Left kidney (tissue), 1 donor: ENCODE measurements at regions not wholly inside any gene's neighbourhood (a gene's known extent, or its start where the extent isn't known, plus 50 kb on each side); places are given as distances from the start of the nearest gene placed in this dataset.
"Not testable (repeated sequence)": the region's sequence is repeated elsewhere in the genome, so short reads cannot be mapped to it uniquely, and the experiment has no call there.

Experiments
- DNase-seq: peaks from one replicate; pipeline ENCODE4 v3.0.0-alpha.2; 2013

DNA sequence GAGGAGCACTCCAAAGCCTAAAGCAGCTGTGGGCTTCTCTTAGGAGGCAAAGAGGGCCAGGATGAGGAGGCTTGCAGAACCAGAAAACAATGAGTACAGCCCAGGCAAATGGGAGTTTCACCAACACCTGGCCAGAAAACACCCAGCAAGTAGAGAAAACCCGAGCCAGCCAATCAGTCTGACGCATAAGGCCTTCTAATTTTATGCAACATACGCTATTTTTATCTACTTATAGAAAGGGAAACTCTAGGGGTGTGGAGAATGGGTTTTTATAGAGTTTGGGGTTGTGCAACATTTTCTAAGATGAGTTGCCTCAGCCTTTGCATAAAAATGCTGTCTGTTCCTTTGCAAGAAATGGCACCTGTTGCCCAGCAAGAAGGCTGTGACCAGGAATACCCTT, 529.0 kb upstream of the CDH5 start:
- DNase-seq = no peak

DNA sequence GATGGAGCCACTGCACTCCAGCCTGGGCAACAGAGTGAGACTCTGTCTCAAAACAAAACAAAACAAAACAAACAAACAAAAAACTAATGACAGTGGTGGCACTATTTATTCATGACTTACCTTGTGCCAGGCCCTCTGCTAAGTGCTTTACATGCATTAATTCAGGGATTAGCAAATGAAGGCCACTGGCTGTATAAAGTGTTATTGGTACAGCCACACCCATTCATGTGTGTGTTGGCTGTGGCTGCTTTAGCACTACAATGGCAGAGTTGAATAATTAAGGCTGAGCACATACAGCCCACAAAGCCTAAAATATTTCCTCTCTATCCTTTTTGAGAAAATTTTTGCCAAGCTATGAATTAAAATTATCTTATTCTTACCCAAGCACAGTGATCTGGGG, 531.8 kb upstream of the CDH5 start:
- DNase-seq = no peak

DNA sequence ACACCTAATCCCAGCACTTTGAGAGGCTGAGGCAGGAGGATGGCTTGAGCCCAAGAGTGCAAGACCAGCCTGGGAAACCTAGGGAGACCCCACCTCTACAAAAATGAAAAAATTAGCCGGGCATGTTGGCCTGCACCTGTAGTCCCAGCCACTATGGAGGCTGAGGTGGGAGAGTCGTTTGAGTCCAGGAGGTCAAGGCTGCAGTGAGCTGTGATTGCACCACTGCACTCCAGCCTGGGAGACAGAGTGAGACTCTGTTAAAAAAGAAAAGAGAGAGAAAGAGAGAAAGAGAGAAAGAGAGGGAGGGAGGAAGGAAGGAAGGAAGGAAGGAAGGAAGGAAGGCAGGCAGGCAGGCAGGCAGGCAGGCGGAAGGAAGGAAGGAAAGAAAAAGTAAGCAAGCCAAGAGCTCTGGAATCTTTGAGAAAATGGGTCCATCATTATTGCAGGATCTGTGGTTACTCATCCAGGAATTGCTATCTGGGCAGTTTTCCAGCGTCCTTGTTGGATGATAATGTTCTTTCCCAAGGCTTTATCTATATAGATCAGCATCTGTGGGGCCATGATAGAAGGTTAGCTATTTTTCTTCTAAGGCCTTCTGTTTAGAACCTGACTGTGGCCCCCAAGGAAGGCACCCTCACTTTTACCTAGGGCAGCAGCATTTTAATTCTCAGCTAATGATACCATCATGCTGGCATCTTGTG, 533.2 kb upstream of the CDH5 start:
- DNase-seq = no peak

DNA sequence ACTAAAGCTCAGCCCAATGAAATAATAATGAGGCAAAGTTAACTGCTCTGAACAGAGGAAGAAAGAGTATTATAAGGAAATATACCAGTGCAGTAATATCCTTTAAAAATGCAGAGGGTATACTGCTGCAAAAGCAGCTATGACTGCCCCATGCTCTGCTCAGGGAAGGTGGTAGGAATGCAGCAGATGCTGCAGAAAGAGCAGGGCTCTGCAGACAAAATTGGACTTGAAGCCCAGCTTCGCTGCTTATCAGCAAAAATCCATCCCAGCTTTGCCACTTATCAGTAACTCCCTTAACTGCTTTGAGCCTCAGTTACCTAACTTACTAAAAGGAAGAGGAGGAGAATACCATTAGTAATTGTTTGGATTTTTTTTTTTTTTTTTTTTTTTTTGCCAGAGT, 533.8 kb upstream of the CDH5 start:
- DNase-seq = no peak

DNA sequence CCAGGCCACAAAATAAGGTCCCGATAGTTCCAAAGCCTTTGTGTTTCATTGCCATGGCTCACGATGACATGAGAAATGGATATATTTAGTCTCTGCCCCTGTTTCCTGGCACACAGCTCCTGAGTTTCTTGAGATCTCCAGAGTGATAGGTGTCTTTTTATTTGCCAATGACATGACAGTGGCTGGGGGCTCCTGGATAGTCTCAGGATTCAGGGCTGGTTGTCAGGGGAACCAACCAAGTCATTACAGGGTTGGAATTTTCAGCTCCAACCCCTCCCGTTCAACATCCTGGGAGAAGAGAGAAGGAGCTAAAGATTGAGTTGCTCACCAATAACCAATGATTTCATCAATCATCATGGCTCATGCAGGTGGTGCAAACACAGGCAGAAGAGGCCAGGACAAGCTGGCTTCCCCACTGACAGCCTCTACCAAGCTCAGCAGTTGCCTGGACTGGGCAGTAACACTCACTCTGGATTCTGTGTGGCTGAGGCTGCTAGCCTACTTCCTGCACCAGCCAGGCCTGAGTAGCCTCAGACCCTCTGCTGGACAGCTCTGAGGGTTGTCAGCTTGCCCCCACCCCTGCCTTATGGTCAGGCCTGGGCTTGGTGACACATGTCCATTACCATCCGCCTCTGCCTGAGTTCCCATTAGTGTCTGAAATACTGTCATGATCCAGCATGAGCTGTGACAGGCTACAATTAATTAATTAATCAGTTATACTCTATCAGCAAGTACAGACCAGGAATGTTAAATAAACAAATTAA, 534.4 kb upstream of the CDH5 start:
- DNase-seq = no peak

DNA sequence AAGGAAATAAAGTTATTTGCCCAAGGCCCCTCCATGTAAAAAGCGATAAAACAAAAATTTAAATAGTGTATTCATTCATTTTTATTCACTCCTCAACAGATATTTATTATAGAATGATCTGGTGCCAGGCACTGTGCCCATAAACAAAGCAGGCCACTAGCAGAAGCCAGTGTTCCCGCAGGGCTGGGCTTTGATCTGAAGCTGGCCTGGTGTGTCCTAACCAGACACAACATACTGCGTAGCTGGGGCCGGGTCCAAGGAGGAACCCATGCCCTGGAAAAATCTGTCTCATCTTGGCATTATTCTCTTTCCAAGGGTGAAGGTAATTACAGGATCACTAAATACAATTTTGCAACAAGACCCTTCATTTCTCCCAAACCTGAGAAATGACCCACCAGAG, 537.4 kb upstream of the CDH5 start:
- no peak for DNase-seq

DNA sequence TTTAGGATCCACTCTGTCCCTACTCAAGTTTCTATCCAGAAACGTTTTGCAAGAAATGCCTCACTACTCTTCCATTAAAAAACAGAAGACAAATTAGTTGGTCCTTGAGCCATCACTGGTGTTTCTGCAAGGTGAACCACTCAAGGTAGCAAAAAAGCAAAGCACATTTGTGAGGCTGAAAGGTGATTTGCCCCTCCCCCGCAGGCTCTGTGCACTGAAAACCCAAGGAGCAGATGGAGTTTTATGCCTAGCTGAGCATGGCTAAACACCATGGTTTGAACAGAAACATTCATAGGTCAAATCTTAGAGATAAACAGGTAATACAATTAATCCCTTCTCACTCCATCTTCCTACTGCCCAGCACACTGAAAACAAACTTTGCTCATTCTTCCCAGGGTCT, 538.2 kb upstream of the CDH5 start:
- DNase-seq = peak; percentile 21

DNA sequence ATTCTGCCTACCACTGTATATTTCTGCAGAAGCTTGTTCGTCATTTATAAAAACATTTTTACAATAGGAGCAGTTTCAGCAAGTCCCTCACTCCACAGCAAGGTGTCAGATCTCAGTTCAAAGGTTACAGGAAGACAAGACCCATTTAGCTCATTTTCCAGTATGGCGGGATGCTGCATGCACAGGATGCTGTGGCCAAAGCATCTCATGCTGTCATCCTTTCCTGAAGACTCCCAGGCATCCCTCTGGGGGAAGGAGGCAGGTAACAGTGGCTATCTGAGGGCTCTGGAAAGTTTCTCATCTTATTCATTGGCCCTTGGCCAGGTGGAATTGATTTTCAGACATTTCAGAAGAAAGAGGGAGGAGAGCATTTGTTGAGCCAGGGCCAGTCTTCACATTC, 539.3 kb upstream of the CDH5 start:
- DNase-seq = no peak

DNA sequence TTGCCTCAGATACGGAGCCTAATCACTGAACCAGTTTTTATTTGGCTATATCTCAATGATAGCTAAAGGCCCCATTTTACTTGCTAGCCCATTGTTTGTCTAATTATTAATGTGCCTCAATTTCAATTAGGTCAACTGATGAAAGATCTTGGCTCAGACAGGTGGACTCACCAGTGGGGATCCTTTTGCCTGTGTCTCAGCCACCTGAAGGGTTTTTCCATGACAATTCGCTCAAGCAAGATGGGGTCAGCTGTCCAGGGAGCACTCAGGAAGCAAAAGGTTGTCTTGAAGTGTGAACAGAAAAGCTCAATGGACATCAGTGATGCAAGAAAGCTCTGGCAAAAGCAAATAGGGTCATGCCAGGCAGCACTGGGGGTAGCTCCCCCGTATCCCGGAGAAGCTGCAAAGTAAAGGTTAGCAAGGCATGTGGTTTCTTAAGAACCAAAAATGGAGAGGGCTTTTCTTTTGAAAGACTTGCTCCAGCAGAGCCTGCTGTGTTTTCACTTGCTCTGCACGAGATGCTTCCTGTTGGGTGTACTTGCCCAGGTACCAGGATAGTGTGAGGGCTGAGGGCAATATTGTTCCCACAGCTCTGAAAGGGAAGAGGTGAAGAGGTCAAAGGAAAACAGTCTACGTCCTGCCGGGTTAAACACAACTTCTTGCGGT, 541.2 kb upstream of the CDH5 start:
- no peak for DNase-seq

DNA sequence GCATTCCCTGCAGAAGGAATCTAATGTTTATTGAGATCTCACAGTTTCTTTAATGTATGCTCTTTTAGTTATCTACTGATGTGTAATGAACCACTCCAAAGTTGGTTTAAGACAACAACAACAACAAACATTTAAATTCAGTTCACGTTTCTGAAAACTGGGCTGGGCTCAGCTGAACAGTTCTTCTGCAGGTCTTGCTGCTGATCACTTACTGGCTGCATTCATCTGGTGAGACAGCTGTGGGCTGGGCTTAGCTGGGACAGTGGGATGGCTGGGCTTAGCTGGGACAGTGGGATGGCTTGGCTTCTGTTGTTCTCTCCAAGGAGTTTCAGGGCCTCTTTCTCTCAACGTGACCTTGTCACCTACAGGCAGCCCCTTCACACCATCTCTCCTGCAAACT, 544.3 kb upstream of the CDH5 start:
- DNase-seq = no peak

DNA sequence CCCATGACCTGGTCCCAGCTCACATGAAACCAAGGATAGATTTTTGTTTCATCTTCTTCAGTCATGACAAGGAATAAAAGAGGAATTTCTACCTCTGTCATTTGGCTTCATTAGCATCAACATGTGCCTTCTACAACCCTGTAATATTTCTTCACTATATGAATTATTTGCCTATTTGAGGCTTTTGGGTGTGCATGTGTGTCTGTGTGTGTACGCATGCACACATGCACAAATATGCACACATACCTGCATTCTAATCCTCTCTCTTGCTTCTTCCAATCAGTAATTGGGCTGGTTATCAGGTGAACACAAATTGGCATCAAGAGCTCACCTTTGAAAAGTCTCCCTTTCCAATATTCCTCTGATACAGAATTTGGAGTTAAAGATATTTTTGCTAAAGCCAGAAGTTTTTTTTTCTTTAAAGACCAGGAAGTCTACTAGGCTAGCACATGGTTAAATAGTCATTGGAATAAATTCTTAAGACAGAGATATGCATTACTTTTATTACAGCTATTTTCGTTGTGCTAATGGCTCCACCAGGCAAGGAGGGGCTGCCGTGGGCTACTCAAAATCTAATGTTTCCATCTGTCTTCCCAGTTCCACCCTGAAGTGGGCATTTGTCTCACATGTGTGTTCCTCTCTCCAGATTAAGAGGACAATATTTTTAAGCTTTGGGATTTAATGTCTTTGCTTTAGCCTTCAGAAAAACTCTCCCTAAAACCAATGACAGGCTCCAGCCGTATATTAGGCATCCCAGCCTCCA, 547.2 kb upstream of the CDH5 start:
- DNase-seq = no peak

DNA sequence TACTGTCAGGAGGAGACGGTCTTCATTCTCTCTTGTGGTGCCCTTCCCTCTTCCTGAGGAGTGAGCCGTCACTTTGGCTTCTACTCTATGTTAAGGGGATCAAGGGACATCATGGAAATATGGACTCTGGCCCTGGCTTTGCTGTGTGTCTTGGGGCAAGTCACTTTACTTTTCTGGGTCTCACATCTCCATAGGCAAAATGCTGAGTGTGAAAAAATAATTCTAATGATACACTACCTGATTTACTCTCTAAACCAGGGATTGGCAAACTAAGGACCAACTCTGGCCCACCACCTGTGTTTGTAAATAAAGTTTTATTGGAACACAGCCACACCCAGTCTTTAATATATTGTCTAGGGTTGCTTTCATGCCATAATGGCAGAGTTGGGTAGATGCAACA, 548.7 kb upstream of the CDH5 start:
- no peak for DNase-seq

DNA sequence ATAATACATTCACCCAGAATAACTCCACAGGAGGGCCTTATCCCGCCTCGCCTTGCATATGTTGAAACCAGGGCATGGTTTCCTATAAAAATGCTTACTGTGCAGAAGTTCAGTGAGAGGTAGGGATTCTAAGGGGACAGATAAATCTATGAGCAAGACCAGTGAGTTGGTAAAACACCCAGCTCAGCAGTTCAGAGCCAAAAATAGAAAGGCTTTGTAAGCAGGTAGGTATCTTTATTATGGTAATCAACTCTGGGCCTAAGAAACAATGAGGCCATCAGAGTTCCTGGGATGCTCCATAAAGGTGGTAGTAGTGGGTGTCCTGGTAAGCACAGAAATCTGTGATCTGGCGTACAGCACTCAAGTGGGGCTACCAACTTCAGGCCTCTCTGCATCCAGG, 549.4 kb upstream of the CDH5 start:
- DNase-seq = no peak

DNA sequence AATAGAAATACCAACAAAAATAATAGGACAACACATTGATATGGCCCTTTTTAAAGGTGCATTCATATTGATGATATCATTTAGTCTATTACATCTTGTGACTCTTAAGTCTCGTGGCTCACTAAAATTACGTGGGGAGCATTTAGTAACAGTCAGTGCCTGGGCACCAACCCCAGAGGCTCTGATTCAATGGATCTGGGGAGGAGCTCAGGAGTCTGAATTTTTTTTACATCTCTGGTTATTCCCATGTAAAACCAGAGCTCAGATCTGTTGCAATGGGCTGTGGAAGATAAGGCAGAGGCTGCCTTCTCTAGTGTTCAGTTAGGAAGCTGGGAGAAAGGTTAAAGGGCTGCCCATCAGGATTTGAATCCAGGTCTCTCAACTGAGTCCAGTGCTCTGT, 549.9 kb upstream of the CDH5 start:
- DNase-seq = no peak

DNA sequence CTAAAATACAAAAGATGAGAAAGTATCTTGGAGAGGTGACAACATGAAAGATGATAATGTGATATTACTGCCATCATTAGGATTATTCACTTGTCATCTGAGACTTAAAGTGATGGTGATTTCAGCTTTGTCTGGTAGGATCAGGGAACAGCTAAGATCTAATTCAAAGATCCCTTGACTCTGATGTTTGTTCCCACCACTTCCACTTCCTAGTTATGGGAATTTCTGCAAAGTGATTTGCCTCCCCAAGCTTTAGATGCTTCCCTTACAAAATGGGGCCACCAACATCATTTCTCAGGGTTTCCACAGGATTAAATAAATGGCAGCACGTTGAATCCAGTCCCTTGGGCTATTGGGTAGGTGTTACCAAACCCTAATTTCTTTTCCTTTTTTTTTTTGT, 550.8 kb upstream of the CDH5 start:
- DNase-seq = no peak

DNA sequence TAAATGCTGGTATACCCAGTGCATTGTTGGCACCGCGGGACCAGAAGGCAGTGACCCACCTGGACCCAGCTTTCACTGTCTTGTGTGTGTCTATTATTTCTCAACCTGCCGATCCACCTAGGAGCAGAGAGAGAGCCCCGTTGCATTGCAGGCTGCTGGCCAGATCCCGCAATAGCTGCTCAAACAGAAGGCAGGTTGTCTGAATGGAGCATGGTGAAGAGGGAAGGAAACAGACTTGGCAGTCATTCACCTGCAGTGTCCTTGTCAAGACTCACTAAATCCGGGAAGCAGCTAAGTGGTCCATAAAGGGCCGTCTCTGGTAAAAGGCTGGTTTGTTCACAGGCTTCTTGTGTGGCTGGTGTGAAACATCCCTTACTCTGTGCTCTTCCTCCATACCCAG, 552.6 kb upstream of the CDH5 start:
- DNase-seq = not testable (repeated sequence)

DNA sequence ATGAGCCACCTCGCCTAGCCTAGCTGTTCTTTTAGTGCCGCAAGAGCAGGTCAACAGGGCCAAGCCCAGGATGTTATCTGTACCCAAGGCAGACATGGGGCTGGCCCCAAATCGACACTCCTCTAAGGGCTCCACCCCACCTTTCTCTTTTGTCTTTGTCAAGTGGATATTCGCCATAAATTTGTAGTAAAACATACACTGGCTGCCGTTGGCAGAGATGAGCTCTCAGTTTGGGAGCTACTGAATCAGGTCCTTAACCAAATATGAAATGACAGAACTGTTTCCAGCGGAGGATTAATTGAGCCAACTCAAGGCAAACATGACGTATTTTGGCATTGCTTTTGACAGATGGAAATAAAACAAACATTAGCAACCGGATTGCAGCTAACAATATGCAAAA, 556.9 kb upstream of the CDH5 start:
- no peak for DNase-seq

DNA sequence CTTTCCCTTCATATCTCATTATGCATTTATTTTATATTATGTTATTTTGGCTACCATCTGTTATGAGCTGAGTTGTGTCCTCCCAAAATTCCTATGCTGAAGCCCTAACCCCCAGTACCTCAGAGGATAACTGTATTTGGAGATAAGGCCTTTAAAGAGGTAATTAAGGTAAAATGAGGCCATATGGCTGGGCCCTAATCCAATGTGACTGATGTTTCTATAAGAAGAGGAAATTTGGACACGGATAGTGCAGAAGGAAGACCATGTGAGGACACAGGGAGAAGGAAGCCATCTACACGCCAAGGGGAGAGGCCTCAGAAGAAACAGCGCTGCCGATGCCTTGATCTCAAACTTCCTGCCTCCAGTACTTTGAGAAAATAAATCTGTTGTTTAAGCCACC, 557.7 kb upstream of the CDH5 start:
- no peak for DNase-seq

DNA sequence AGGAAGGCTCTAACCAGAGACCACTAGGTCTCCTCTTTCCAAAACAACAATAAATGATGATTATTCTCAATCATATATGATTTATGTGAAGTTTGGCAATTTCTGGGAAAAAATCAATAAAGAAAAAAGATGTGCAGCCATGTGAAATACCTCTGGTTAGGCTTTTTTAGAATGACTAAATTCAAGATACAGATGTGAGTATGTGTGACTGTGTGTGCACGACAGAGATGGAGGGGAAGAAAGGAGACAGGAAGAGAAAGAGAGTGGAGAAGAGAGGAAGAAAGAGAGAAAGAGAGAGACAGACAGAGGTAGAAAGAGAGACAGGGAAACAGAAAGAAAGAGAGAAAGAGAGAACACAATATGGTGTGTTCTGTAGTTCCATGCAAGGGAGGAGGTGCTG, 558.6 kb upstream of the CDH5 start:
- no peak for DNase-seq

DNA sequence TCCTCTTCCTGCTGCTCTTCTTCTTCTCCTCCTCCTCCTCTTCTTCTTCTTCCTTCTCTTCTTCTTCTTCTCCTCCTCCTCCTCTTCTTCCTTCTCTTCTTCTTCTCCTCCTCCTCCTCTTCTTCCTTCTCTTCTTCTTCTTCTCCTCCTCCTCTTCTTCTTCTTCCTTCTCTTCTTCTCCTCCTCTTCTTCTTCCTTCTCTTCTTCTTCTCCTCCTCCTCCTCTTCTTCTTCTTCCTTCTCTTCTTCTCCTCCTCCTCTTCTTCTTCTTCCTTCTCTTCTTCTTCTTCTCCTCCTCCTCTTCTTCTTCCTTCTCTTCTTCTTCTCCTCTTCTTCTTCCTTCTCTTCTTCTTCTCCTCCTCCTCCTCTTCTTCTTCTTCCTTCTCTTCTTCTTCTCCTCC, 560.8 kb upstream of the CDH5 start:
- not testable (repeated sequence) for DNase-seq

DNA sequence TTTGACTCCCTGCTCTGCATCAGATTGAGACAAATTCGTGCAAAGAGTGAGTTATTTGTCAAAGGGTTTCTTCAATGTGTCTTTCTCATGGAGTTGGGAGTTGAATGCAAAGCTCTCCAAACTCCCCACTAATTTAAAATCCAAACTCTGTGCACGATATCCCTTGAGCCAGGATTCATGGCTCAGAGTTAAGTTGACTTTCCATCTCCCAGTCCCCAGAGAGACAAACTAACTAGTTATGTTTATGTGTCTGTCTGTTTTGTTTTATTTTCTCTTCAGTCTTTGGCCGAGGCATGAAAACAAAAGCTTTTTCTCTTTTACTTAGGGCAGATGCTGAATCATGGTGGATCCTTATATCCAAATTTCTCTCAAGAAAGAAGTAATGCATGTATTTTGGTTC, 570.0 kb upstream of the CDH5 start:
- no peak for DNase-seq

DNA sequence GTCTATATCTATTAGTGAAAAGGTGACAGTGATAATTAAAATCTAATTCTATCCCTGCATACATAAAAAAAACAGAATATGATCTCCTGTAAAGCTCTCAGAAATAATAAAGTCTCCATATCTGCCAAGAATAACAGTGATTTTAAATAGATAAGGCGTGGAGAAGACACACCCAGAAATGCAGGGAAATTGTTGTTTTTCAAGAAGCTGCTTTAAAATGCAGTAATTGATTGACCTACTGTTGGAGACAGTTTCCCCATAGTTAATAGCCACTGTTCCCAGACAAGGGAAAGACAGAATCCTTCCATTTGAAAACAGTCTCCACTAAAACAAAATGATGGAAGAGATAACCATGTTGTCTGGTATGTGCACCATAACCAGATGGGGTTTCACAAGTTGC, 571.5 kb upstream of the CDH5 start:
- no peak for DNase-seq

DNA sequence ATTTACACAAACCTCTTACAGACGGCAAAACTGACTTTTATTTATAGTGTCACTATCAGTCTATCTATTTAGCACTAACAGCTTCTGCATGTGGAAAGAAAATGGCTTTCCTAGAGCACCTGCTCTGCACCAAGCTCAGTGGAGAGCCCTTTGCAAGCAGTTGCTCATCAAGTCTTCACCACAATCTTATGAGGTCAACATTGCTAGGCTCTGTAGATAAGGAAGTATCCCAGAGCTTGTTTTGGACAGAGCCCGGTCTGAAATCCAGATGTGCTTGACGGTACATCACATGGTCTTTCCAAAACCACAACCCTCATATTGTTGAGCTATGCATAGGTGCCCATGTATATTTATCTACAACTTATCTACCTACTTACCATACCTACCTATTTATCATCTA, 572.7 kb upstream of the CDH5 start:
- DNase-seq = no peak
